ENCODE measurements at regions not wholly inside any gene's neighbourhood (a gene's known extent, or its start where the extent isn't known, plus 50 kb on each side); places are given as distances from the start of the nearest gene placed in this dataset.

GRCh38 chr19:31981545-31981944 lies 363.9 kb upstream of the ZNF507 start:
- CTCF ChIA-PET, result no interaction called here
- peaks cover 22% of the 10 kb centered on the region for H3K9me3 ChIP-seq (ENCODE audit: control insufficient read depth, insufficient read depth, low read length)
- H2BK120ac ChIP-seq (ENCODE audit: low read depth, low read length), result no peak overlapping the region
- H3K4ac ChIP-seq (ENCODE audit: low read depth, low read length), result no peak overlapping the region
- no peaks in the 10 kb centered on the region for H3K4me1 ChIP-seq (ENCODE audit: control insufficient read depth, insufficient read depth, low read length)
- no peak overlapping the region for H2BK5ac ChIP-seq (ENCODE audit: low read depth, low read length, poor library complexity, severe bottlenecking)
- no peak overlapping the region for H2AFZ ChIP-seq (replicated peaks; ENCODE audit: low read length, poor library complexity)
- no CpG with 5 or more reads among the region's 2 CpGs for WGBS, 2 experiments (ENCODE audit: extremely low coverage in 2 of 2, insufficient read length in 1 of 2)
- H2BK15ac ChIP-seq (ENCODE audit: low read depth, low read length), result no peak overlapping the region
- H3K27ac ChIP-seq (ENCODE audit: insufficient read depth, low read length), result no peak overlapping the region
- H3K79me1 ChIP-seq (ENCODE audit: low read depth in 1 of 2, low read length in 2 of 2), result no peaks in the 10 kb centered on the region
- POLR2A ChIA-PET (ENCODE audit: unreplicated experiment), result no interaction called here
- H3K4me3 ChIP-seq (ENCODE audit: insufficient read depth, low read depth, low read length), result no peak overlapping the region
- H4K8ac ChIP-seq (ENCODE audit: low read depth in 2 of 2, low read length in 2 of 2), result no peak overlapping the region
- H4K20me1 ChIP-seq (ENCODE audit: insufficient read depth, low read length), result no peaks in the 10 kb centered on the region
- intact Hi-C loops (cut with micrococcal nuclease), result no loop called here
- H3K18ac ChIP-seq (ENCODE audit: low read depth, low read length), result no peak overlapping the region
- H2BK20ac ChIP-seq (ENCODE audit: low read depth, low read length), result no peak overlapping the region
- no peaks in the 10 kb centered on the region for H3K27me3 ChIP-seq (ENCODE audit: control insufficient read depth, insufficient read depth, low read length)
- no peak overlapping the region for H3K9ac ChIP-seq (ENCODE audit: low read depth, low read length)
- H2AK5ac ChIP-seq (ENCODE audit: low read depth, low read length), result no peak overlapping the region
- H3K4me2 ChIP-seq (ENCODE audit: low read depth, low read length), result no peak overlapping the region
- H3K23ac ChIP-seq (ENCODE audit: low read depth, low read length), result no peak overlapping the region
- no peak overlapping the region for H3K14ac ChIP-seq (replicated peaks; ENCODE audit: low read depth, low read length)
- BruUV-seq (replicated peaks), result no TSS peak
- DNase-seq (no peak), ATAC-seq (ENCODE audit: low read depth) (no peak)
- in situ Hi-C loops (cut with MboI; ENCODE audit: low sequenced_read_pairs), result no loop called here
- no peak overlapping the region for H4K5ac ChIP-seq (ENCODE audit: low read depth, low read length)
- H3K56ac ChIP-seq (ENCODE audit: extremely low read depth, insufficient read depth, low read length), result no peak overlapping the region
- H3K36me3 ChIP-seq (ENCODE audit: control insufficient read depth, insufficient read depth, low read length), result no peaks in the 10 kb centered on the region
- H3K9me1 ChIP-seq (ENCODE audit: insufficient read depth, low read length), result no peaks in the 10 kb centered on the region
- dilution Hi-C loops (cut with HindIII; ENCODE audit: low sequenced_read_pairs, unreplicated experiment), result no loop called here
- H2AK9ac ChIP-seq (replicated peaks; ENCODE audit: low read depth, low read length, poor library complexity), result no peak overlapping the region
- no peak for TF ChIP-seq CEBPB (IDR thresholded peaks at IDR 0.05; ENCODE audit: low read depth, low read length)
- TF ChIP-seq, protein P1, sequence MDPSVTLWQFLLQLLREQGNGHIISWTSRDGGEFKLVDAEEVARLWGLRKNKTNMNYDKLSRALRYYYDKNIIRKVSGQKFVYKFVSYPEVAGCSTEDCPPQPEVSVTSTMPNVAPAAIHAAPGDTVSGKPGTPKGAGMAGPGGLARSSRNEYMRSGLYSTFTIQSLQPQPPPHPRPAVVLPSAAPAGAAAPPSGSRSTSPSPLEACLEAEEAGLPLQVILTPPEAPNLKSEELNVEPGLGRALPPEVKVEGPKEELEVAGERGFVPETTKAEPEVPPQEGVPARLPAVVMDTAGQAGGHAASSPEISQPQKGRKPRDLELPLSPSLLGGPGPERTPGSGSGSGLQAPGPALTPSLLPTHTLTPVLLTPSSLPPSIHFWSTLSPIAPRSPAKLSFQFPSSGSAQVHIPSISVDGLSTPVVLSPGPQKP (IDR thresholded peaks at IDR 0.05; ENCODE audit: borderline replicate concordance, low read depth, low read length), result no peak
- TF ChIP-seq BHLHE40 (IDR thresholded peaks at IDR 0.05; ENCODE audit: low read depth, low read length), result no peak
- TF ChIP-seq RCOR1 (IDR thresholded peaks at IDR 0.05; ENCODE audit: insufficient replicate concordance, low read length), result no peak
- TF ChIP-seq MXI1 (IDR thresholded peaks at IDR 0.05; ENCODE audit: borderline replicate concordance, low read depth, low read length), result no peak
- no peak for TF ChIP-seq NFE2L2 (IDR thresholded peaks at IDR 0.05; ENCODE audit: low read depth, low read length)
- TF ChIP-seq CHD1 (IDR thresholded peaks at IDR 0.05; ENCODE audit: low read depth, low read length), result no peak
- no peak for TF ChIP-seq MAZ (IDR thresholded peaks at IDR 0.05; ENCODE audit: borderline replicate concordance, low read depth, low read length)
- TF ChIP-seq, protein P2, sequence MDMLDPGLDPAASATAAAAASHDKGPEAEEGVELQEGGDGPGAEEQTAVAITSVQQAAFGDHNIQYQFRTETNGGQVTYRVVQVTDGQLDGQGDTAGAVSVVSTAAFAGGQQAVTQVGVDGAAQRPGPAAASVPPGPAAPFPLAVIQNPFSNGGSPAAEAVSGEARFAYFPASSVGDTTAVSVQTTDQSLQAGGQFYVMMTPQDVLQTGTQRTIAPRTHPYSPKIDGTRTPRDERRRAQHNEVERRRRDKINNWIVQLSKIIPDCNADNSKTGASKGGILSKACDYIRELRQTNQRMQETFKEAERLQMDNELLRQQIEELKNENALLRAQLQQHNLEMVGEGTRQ (IDR thresholded peaks at IDR 0.05; ENCODE audit: low read depth, low read length), result no peak
- TF ChIP-seq POLR2A (IDR thresholded peaks at IDR 0.05; ENCODE audit: low read depth, low read length), result no peak
- no peak for TF ChIP-seq RAD21 (IDR thresholded peaks at IDR 0.05; ENCODE audit: low read length)
- no peak for TF ChIP-seq MAFK (IDR thresholded peaks at IDR 0.05; ENCODE audit: low read depth, low read length)
- no peak for TF ChIP-seq RFX5 (IDR thresholded peaks at IDR 0.05; ENCODE audit: low read depth, low read length)
- TF ChIP-seq CTCF (conservative IDR thresholded peaks at IDR 0.05; ENCODE audit: low read depth, low read length), result no peak
- TF ChIP-seq FOS (IDR thresholded peaks at IDR 0.05; ENCODE audit: low read depth, low read length), result no peak
- TF ChIP-seq SMC3 (IDR thresholded peaks at IDR 0.05; ENCODE audit: low read depth, low read length), result no peak
- no peak overlapping the region for H4K91ac ChIP-seq (ENCODE audit: insufficient read depth, low read depth, low read length)

All from IMR-90 (cell line).